Adrenal gland (tissue), 9 donors: ENCODE measurements at regions not wholly inside any gene's neighbourhood (a gene's known extent, or its start where the extent isn't known, plus 50 kb on each side); places are given as distances from the start of the nearest gene placed in this dataset.

Experiments used
- DNase-seq, 7 donors: peaks; one replicate each; pipeline ENCODE4 v3.0.0-alpha.2; 2019 to 2020
- H3K27ac ChIP-seq, 5 donors: fragments of 200-600 bp; sonication (generic) in 4 of 5; 1 replicate in 3 of 5; 2 replicates in 2 of 5; pipeline versions ENCODE4 v1.5.1 to v1.8.0; 2016 to 2020; ENCODE audit warnings: mild to moderate bottlenecking in 1 of 5
- H3K27me3 ChIP-seq: fragments of 200-600 bp; 2 replicates; pipeline ENCODE4 v1.8.0; 2021
- H3K36me3 ChIP-seq, 2 donors: fragments of 200-600 bp; replicated peaks in 1 of 2; 1 replicate in 1 of 2; 2 replicates in 1 of 2; pipeline versions ENCODE4 v1.5.1 to v1.8.0; 2018 to 2022
- H3K4me1 ChIP-seq, 2 donors: fragments of 200-600 bp; replicated peaks in 1 of 2; 1 replicate in 1 of 2; 2 replicates in 1 of 2; pipeline versions ENCODE4 v1.5.1 to v1.8.0; 2018 to 2021
- H3K4me3 ChIP-seq, 4 donors: fragments of 200-600 bp; sonication (generic) in 3 of 4; one replicate each; pipeline ENCODE4 v1.5.1; 2016 to 2018
- H3K9me3 ChIP-seq, 3 donors: fragments of 200-600 bp; sonication (generic) in 1 of 3; replicated peaks in 1 of 3; 1 replicate in 2 of 3; 2 replicates in 1 of 3; pipeline versions ENCODE4 v1.5.1 to v1.8.0; 2016 to 2021
- POLR2A ChIP-seq, 2 donors: fragments of 450-650 bp; IDR thresholded peaks; one replicate each; pipeline ENCODE4 v1.6.1; 2017; ENCODE audit warnings: antibody characterized with exemption in 2 of 2, mild to moderate bottlenecking in 2 of 2, moderate library complexity in 1 of 2
- WGBS, 4 donors: extraction: QIAGEN DNeasy Blood & Tissue Kit in 2 of 4; methylation state at CpG; one replicate each; pipeline versions ENCODE4 v1.1.5 to v1.1.7; 2013 to 2017; 5-methylcytosine and 5-hydroxymethylcytosine counted together
- intact Hi-C, 2 donors: fragments of 100-400 bp; cut with DNase I; formaldehyde crosslinking; loops; one replicate each; pipeline versions ENCODE4 v1.14.1 to v1.15.0; 2022 to 2023
- TF ChIP-seq, protein P1 (sequence below), 6 experiments: fragments of 450-650 bp in 4 of 6; fragments of 200-600 bp in 2 of 6; sonication (generic) in 1 of 6; IDR thresholded peaks; 1 replicate in 5 of 6; 2 replicates in 1 of 6; pipeline versions ENCODE4 v1.5.1 to v1.8.0; 2016 to 2021; ENCODE audit warnings: antibody characterized with exemption in 6 of 6, mild to moderate bottlenecking in 2 of 6, moderate library complexity in 1 of 6
- donor health status: healthy with polysubstance abuse.
- donor health status: Bipolar disorder and iron deficiency.
- donor health status: DM: yes; HTN: yes; CAD: no.
- donor health status: DM: no; HTN: no; CAD: no.
- donor health status: DM: no; HTN: no; CAD: no.

DNA sequence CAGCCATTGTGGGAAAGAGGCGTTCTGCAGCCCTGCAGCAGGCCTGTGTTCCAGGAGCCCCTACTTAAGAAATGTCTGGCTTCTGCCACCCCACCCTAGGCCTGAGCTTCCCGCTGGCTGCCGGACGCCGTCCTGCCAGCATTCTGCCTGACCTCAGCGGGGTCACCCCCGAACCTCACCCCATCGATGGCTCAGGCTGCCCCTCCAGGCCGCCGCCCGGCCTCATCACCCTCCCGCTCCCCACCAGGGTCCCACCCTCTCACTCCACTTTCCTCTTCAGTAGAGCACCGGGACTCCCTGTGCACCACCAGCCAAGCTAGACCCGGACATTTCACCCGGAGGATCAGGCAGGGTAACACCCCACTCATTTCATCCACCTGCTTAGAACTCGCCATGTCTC lies 73.6 kb upstream of the SALL3 start:
- no peaks in the 10 kb centered on the region for H3K36me3 ChIP-seq
- intact Hi-C loops: no loop called here
- no peak overlapping the region for H3K4me3 ChIP-seq
- TF ChIP-seq, protein P1, sequence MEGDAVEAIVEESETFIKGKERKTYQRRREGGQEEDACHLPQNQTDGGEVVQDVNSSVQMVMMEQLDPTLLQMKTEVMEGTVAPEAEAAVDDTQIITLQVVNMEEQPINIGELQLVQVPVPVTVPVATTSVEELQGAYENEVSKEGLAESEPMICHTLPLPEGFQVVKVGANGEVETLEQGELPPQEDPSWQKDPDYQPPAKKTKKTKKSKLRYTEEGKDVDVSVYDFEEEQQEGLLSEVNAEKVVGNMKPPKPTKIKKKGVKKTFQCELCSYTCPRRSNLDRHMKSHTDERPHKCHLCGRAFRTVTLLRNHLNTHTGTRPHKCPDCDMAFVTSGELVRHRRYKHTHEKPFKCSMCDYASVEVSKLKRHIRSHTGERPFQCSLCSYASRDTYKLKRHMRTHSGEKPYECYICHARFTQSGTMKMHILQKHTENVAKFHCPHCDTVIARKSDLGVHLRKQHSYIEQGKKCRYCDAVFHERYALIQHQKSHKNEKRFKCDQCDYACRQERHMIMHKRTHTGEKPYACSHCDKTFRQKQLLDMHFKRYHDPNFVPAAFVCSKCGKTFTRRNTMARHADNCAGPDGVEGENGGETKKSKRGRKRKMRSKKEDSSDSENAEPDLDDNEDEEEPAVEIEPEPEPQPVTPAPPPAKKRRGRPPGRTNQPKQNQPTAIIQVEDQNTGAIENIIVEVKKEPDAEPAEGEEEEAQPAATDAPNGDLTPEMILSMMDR (IDR thresholded peaks at IDR 0.05): no peak
- TF ChIP-seq POLR2A (IDR thresholded peaks at IDR 0.05): no peak
- H3K4me1 ChIP-seq: no peaks in the 10 kb centered on the region
- 84 to 90% (median 88%) methylated on average over 14 to 16 of the region's 16 CpGs for WGBS, 4 donors
- H3K27me3 ChIP-seq: no peaks in the 10 kb centered on the region
- no peak overlapping the region for H3K27ac ChIP-seq
- H3K9me3 ChIP-seq: no peaks in the 10 kb centered on the region
- no peak for DNase-seq

DNA sequence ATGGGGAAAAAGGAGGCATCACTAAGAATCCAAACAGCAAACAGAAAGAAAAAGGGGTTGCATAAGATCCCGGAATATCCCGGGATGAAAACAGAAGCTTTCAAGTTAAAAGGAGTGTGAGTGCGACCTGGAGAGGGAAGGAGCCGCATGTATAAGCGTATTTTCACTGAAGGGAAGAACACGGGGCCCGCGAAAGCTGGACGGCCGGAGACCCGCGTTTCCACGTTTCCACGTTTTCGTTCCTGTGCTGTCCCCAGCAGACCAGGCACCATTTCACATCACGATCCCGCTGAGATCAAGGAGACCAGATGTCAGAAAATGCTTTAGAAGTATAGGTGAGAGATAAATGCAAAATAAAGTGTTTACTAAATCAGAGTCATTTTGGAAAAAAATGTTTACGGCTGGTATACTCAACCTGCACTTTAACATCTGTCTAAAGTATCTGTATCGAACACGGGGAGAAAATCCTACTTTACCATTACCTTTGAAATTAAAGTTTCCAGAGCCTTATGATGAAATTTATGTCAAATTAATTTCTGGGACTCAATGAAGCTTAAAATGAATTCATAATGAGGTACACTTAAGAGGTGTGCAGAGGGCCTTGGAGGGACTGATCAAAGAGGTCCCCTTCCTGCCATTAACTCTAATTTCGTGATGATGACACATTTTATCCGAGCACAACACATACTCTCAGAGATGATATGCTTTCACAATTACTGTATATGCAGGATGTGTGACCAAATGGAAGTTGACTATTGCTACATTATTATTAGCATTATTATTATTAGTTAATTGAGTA lies 71.0 kb upstream of the SALL3 start:
- H3K4me1 ChIP-seq: no peaks in the 10 kb centered on the region
- no peaks in the 10 kb centered on the region for H3K9me3 ChIP-seq
- H3K36me3 ChIP-seq: no peaks in the 10 kb centered on the region
- WGBS, 4 donors: 82 to 88% (median 84%) methylated on average over 22 of the region's 22 CpGs
- no peaks in the 10 kb centered on the region for H3K27me3 ChIP-seq
- H3K27ac ChIP-seq: no peak overlapping the region
- DNase-seq: no peak
- no peak overlapping the region for H3K4me3 ChIP-seq
- TF ChIP-seq POLR2A (IDR thresholded peaks at IDR 0.05): no peak
- TF ChIP-seq, protein P1 (IDR thresholded peaks at IDR 0.05): no peak
- intact Hi-C loops: no loop called here

DNA sequence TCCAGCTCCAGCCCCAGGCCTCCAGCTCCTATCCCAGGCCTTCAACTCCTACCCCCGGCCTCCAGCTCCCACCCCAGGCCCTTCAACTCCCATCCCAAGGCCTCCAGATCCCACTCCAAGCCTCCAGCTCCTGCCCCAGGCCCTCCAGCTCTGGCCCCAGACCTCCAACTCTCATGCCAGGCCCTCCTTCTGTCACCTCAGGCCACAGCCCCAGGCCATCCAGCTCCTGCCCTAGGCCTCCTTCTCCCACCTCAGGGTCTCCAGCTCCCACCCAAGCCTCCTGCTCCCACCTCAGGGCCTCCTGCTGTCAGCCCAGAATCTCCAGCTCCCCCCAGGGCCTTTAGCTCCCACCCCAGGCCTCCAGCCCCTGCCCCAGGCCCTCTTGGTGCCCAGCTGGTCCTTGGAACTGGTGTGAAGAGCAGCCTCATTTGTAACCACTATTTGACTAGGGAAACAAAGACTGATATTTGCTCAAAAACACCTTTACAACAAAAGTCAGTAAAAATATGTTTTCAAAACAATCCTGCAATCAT lies 67.8 kb upstream of the SALL3 start:
- 60 to 73% (median 64%) methylated on average over 1 of the region's 1 CpG for WGBS, 4 donors
- peak in 1 of 7 donors; percentile 6 for DNase-seq
- H3K27me3 ChIP-seq: peaks cover 5% of the 10 kb centered on the region
- intact Hi-C loops: no loop called here
- no peak overlapping the region for H3K27ac ChIP-seq
- no peak overlapping the region for H3K4me3 ChIP-seq
- no peaks in the 10 kb centered on the region for H3K4me1 ChIP-seq
- H3K9me3 ChIP-seq: no peaks in the 10 kb centered on the region
- TF ChIP-seq POLR2A (IDR thresholded peaks at IDR 0.05): no peak
- TF ChIP-seq, protein P1 (IDR thresholded peaks at IDR 0.05): no peak
- no peaks in the 10 kb centered on the region for H3K36me3 ChIP-seq

DNA sequence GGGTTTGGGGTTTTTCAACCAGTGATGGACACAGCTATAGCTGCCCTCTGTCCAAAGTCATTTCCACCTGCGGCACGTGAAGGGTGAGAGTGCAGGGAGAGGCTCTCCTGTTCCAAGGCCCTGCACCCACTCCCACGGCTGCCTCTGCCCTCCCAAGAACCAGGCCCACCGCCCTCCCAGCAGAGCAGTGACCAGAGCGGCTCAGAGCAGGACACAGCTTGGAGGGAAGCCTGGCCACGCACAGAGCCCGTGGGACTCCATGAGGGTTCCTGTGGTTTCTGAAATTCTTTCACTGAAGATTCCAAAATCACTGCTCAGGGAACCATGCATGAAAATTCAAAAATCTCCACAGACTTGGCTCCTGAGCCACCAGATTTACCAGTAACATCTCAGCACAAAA lies 67.3 kb upstream of the SALL3 start:
- Histone ChIP-seq H3K27ac (no peak overlapping the region), H3K9me3 (no peaks in the 10 kb centered on the region), H3K27me3 (peaks cover 5% of the 10 kb centered on the region), H3K4me1 (no peaks in the 10 kb centered on the region), H3K36me3 (no peaks in the 10 kb centered on the region), H3K4me3 (no peak overlapping the region)
- TF ChIP-seq, protein P1 (IDR thresholded peaks at IDR 0.05): no peak
- TF ChIP-seq POLR2A (IDR thresholded peaks at IDR 0.05): no peak
- 80 to 94% (median 87%) methylated on average over 6 to 7 of the region's 7 CpGs for WGBS, 4 donors
- DNase-seq: peak in 1 of 7 donors; percentile 5
- intact Hi-C loops: no loop called here
